ENCODE measurements at regions not wholly inside any gene's neighbourhood (a gene's known extent, or its start where the extent isn't known, plus 50 kb on each side); places are given as distances from the start of the nearest gene placed in this dataset.

DNA sequence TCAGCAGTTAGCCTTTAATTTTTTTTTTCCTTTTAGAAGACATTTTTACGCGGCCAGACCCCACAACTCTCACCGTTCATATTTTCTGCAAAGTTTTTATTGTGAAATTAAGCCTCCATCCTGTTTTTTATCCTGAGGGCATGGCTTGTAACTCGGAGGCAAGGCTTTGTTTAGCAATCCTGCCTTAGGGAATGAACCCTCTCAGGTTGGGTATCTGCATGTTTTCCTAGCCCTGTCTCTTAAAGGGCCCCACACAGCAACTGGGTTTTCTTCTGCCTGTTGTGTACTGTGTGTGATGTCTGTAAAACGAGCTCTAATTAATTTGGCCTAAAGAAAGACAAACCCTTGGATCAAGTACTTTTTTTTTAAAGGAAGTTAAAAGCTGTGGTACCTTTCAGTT is 130.2 kb upstream of the COBL start (continued):
- TF ChIP-seq HDAC6 (IDR thresholded peaks at IDR 0.05; ENCODE audit: low read depth, low read length) (no peak), ATF2 (IDR thresholded peaks at IDR 0.05; ENCODE audit: low read length) (no peak), EGR1 (IDR thresholded peaks at IDR 0.05; ENCODE audit: borderline replicate concordance, low read depth, low read length) (no peak), TEAD4 (IDR thresholded peaks at IDR 0.05; ENCODE audit: low read depth, low read length) (no peak), CEBPB (IDR thresholded peaks at IDR 0.05; ENCODE audit: low read depth, low read length) (no peak), NANOG (IDR thresholded peaks at IDR 0.05; ENCODE audit: insufficient read depth, low read depth, low read length, poor library complexity, severe bottlenecking) (no peak), KDM4A (IDR thresholded peaks at IDR 0.05; ENCODE audit: low read depth, low read length, severe bottlenecking) (no peak)

All from H1 (cell line).